ENCODE measurements at regions not wholly inside any gene's neighbourhood (a gene's known extent, or its start where the extent isn't known, plus 50 kb on each side); places are given as distances from the start of the nearest gene placed in this dataset.
"Not testable (repeated sequence)": the region's sequence is repeated elsewhere in the genome, so short reads cannot be mapped to it uniquely, and the experiment has no call there.

DNA sequence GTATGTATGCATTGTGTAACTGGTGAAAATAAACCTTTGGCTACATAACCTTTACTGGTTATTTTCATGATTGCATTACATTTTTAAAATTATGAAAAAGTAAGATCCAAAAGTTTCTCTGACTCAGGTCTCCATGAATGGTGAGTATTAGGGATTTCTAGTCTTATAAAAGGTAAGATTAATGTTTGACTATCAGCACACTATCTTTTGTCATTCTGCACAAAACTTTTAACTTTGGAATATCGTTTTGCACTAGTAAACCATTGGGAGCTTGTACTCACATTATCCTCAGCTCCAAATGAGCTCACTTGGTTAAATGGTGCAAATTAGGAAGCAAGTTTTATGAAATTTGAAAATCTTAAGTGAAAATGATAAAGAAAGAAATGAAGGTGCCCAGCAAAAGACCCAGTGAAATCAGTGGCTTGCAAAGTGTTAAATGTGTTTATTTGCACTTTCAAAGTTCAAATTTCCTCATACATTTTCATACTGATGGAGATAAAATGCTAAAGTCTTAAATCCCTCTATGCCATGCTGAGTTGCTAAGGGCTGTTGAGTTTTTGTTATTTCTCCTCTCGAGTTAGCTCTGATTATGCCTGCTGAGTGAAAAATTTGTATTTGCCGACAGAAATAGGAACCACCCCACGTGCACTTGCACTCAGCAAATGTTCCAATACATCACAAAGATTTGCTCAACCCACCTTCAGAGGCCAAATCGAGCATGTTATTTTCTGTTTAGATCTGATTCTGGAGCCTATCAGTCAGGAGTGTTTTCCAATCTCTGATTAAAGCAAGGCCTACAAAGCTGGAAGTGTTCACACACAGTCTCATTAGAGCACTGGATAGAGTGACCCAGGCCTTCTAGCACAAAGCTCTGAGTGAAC, 885.7 kb downstream of the NR2F1-AS1 start:
- H3K79me2 ChIP-seq (ENCODE audit: control insufficient read depth, insufficient read depth, low read length), result no peaks in the 10 kb centered on the region
- POLR2A ChIA-PET, result no interaction called here
- no peaks in the 10 kb centered on the region for H3K9me3 ChIP-seq (replicated peaks; ENCODE audit: control insufficient read depth, insufficient read depth, low read length)
- no peak for TF ChIP-seq EP300 (IDR thresholded peaks at IDR 0.05; ENCODE audit: borderline replicate concordance in 1 of 2, control insufficient read depth in 1 of 2, low read depth in 2 of 2, low read length in 2 of 2)
- no peak for TF ChIP-seq NBN (IDR thresholded peaks at IDR 0.05)
- no peak for TF ChIP-seq CBX5 (IDR thresholded peaks at IDR 0.05; ENCODE audit: low read depth)
- no peak for TF ChIP-seq IRF4 (IDR thresholded peaks at IDR 0.05; ENCODE audit: low read depth, low read length)
- H3K27me3 ChIP-seq (replicated peaks in 1 of 2; ENCODE audit: control insufficient read depth in 2 of 2, insufficient read depth in 2 of 2, low read length in 1 of 2), result no peaks in the 10 kb centered on the region
- no peak overlapping the region for H3K9ac ChIP-seq (ENCODE audit: control insufficient read depth, insufficient read depth, low read length)
- no peak overlapping the region for H3K27ac ChIP-seq (ENCODE audit: control insufficient read depth, insufficient read depth)
- no peaks in the 10 kb centered on the region for H3K36me3 ChIP-seq (ENCODE audit: control insufficient read depth in 2 of 2, insufficient read depth in 2 of 2, low read length in 1 of 2)
- RAD21 ChIA-PET (ENCODE audit: unreplicated experiment), result no interaction called here
- H3K4me2 ChIP-seq (ENCODE audit: control insufficient read depth, insufficient read depth), result no peak overlapping the region
- H3K4me1 ChIP-seq (ENCODE audit: control insufficient read depth, insufficient read depth, low read length), result no peaks in the 10 kb centered on the region
- in situ Hi-C loops (cut with MboI) (no loop called here), intact Hi-C loops (cut with micrococcal nuclease; ENCODE audit: unreplicated experiment) (no loop called here)
- H4K20me1 ChIP-seq (ENCODE audit: control insufficient read depth, insufficient read depth), result no peaks in the 10 kb centered on the region
- H2AFZ ChIP-seq (ENCODE audit: control insufficient read depth, low read depth, low read length), result no peak overlapping the region
- no peak for FAIRE-seq
- H3K4me3 ChIP-seq, result no peak overlapping the region
- no peak for DNase-seq (ENCODE audit: low read depth, low spot score)
- SMC1A ChIA-PET (ENCODE audit: uncharacterized antibody, unreplicated experiment), result no interaction called here
- 22% methylated on average over 5 of the region's 5 CpGs for WGBS (ENCODE audit: insufficient coverage, insufficient replicate concordance, low lambda C conversion rate, missing lambda C conversion rate)
- CTCF ChIA-PET, result no interaction called here
- no TSS peak for BruUV-seq (replicated peaks)
- no peak for ATAC-seq

DNA sequence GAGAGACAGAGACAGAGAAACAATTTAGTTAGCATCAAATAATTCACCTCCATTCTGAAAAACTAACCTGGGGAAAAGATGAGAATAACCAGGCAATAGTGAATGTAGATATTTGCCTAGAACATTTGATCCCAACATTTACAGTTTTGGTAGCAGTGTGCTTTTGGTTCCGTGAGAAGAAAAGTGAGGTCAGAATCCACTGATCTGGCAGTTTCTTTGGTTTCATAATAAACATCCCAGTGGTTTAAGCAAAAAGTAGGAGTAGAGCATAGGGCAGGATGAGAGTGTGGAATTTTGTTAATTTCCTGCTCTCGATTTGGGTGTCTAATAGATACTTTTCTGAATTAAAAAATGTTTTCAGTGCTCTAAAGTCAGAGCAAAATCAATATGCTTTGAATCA, 887.0 kb downstream of the NR2F1-AS1 start:
- BruUV-seq (replicated peaks), result no TSS peak
- Histone ChIP-seq H3K4me2 (ENCODE audit: control insufficient read depth, insufficient read depth) (no peak overlapping the region), H3K27ac (ENCODE audit: control insufficient read depth, insufficient read depth) (no peak overlapping the region), H2AFZ (ENCODE audit: control insufficient read depth, low read depth, low read length) (no peak overlapping the region), H3K27me3 (replicated peaks in 1 of 2; ENCODE audit: control insufficient read depth in 2 of 2, insufficient read depth in 2 of 2, low read length in 1 of 2) (no peaks in the 10 kb centered on the region), H3K4me3 (no peak overlapping the region), H4K20me1 (ENCODE audit: control insufficient read depth, insufficient read depth) (no peaks in the 10 kb centered on the region), H3K4me1 (ENCODE audit: control insufficient read depth, insufficient read depth, low read length) (no peaks in the 10 kb centered on the region), H3K36me3 (ENCODE audit: control insufficient read depth in 2 of 2, insufficient read depth in 2 of 2, low read length in 1 of 2) (no peaks in the 10 kb centered on the region), H3K9ac (ENCODE audit: control insufficient read depth, insufficient read depth, low read length) (no peak overlapping the region), H3K9me3 (replicated peaks; ENCODE audit: control insufficient read depth, insufficient read depth, low read length) (no peaks in the 10 kb centered on the region), H3K79me2 (ENCODE audit: control insufficient read depth, insufficient read depth, low read length) (no peaks in the 10 kb centered on the region)
- CTCF ChIA-PET, result no interaction called here
- in situ Hi-C loops (cut with MboI), result no loop called here
- ATAC-seq, result no peak
- no peak for FAIRE-seq
- 0% methylated on average over 2 of the region's 2 CpGs for WGBS (ENCODE audit: insufficient coverage, insufficient replicate concordance, low lambda C conversion rate, missing lambda C conversion rate)
- POLR2A ChIA-PET, result no interaction called here
- intact Hi-C loops (cut with micrococcal nuclease; ENCODE audit: unreplicated experiment), result no loop called here
- no peak for DNase-seq (ENCODE audit: low read depth, low spot score)
- RAD21 ChIA-PET (ENCODE audit: unreplicated experiment), result no interaction called here
- TF ChIP-seq SRF (IDR thresholded peaks at IDR 0.05; ENCODE audit: low read depth in 2 of 2, low read length in 2 of 2), result no peak
- TF ChIP-seq MTA3 (IDR thresholded peaks at IDR 0.05; ENCODE audit: borderline replicate concordance, low read length), result no peak
- TF ChIP-seq FOXM1 (IDR thresholded peaks at IDR 0.05; ENCODE audit: low read depth, low read length), result no peak
- TF ChIP-seq JUNB (IDR thresholded peaks at IDR 0.05), result no peak
- no peak for TF ChIP-seq STAT3 (IDR thresholded peaks at IDR 0.05; ENCODE audit: low read depth, low read length)
- TF ChIP-seq EZH2 (IDR thresholded peaks at IDR 0.05; ENCODE audit: borderline replicate concordance, control insufficient read depth, low read depth, low read length), result no peak
- SMC1A ChIA-PET (ENCODE audit: uncharacterized antibody, unreplicated experiment), result no interaction called here

DNA sequence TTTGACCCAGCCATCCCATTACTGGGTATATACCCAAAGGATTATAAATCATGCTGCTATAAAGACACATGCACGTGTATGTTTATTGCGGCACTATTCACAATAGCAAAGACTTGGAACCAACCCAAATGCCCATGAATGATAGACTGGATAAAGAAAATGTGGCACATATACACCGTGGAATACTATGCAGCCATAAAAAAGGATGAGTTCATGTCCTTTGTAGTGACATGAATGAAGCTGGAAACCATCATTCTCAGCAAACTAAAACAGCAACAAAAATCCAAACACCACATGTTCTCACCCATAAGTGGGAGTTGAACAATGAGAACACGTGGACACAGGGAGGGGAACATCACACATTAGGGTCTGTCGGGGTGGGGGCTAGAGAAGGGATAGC, 889.1 kb downstream of the NR2F1-AS1 start:
- in situ Hi-C loops (cut with MboI); H4K20me1 ChIP-seq (ENCODE audit: control insufficient read depth, insufficient read depth); H3K9me3 ChIP-seq (replicated peaks; ENCODE audit: control insufficient read depth, insufficient read depth, low read length); H3K27ac ChIP-seq (ENCODE audit: control insufficient read depth, insufficient read depth); DNase-seq (ENCODE audit: low read depth, low spot score); H3K4me2 ChIP-seq (ENCODE audit: control insufficient read depth, insufficient read depth); SMC1A ChIA-PET (ENCODE audit: uncharacterized antibody, unreplicated experiment); H3K36me3 ChIP-seq (ENCODE audit: control insufficient read depth in 2 of 2, insufficient read depth in 2 of 2, low read length in 1 of 2); H3K27me3 ChIP-seq (replicated peaks in 1 of 2; ENCODE audit: control insufficient read depth in 2 of 2, insufficient read depth in 2 of 2, low read length in 1 of 2); intact Hi-C loops (cut with micrococcal nuclease; ENCODE audit: unreplicated experiment); H3K4me1 ChIP-seq (ENCODE audit: control insufficient read depth, insufficient read depth, low read length); H3K79me2 ChIP-seq (ENCODE audit: control insufficient read depth, insufficient read depth, low read length); CTCF ChIA-PET; H2AFZ ChIP-seq (ENCODE audit: control insufficient read depth, low read depth, low read length); ATAC-seq; FAIRE-seq; H3K4me3 ChIP-seq; RAD21 ChIA-PET (ENCODE audit: unreplicated experiment); POLR2A ChIA-PET; H3K9ac ChIP-seq (ENCODE audit: control insufficient read depth, insufficient read depth, low read length); BruUV-seq (replicated peaks): not testable (repeated sequence)
- 15% methylated on average over 4 of the region's 5 CpGs for WGBS (ENCODE audit: insufficient coverage, insufficient replicate concordance, low lambda C conversion rate, missing lambda C conversion rate)

Data from GM12878 (cell line).